Fibroblast of the aortic adventitia (primary cell): ENCODE measurements at regions not wholly inside any gene's neighbourhood (a gene's known extent, or its start where the extent isn't known, plus 50 kb on each side); places are given as distances from the start of the nearest gene placed in this dataset.
"Not testable (repeated sequence)": the region's sequence is repeated elsewhere in the genome, so short reads cannot be mapped to it uniquely, and the experiment has no call there.

ENCODE experiments used
- DNase-seq: peaks from one replicate; pipeline ENCODE4 v3.0.0-alpha.2; 2010; ENCODE audit warnings: low read depth
- H3K4me3 ChIP-seq: 2 replicates; pipeline ENCODE4 v1.5.1; 2011; ENCODE audit warnings: low read depth, mild to moderate bottlenecking, control low read depth, low read length, moderate library complexity
- CTCF ChIP-seq: IDR thresholded peaks from 2 replicates; pipeline ENCODE4 v1.5.1; 2011; ENCODE audit warnings: mild to moderate bottlenecking, low read length, control low read depth, inconsistent platforms; ENCODE audit not compliant: insufficient read depth

GRCh38 chr17:30710276-30711088, 114.0 kb downstream of the CRLF3 start:
- not testable (repeated sequence) for DNase-seq

GRCh38 chr17:30709561-30710275, 114.8 kb downstream of the CRLF3 start:
- peak overlapping the region; percentile 79 for H3K4me3 ChIP-seq
- not testable (repeated sequence) for DNase-seq

More at GRCh38 chr17:30710276-30711088, 114.0 kb downstream of the CRLF3 start:
- peak overlapping the region; percentile 79 for H3K4me3 ChIP-seq

GRCh38 chr17:30709096-30709495, 115.4 kb downstream of the CRLF3 start:
- H3K4me3 ChIP-seq = peak overlapping the region; percentile 79
- DNase-seq = not testable (repeated sequence)

- DNase-seq = peak; percentile 95
- peak overlapping the region; percentile 79 for H3K4me3 ChIP-seq
Measured at GRCh38 chr17:30708241-30709078, 116.0 kb downstream of the CRLF3 start.

- DNase-seq = peak; percentile 71
- peak overlapping the region; percentile 79 for H3K4me3 ChIP-seq
Measured at GRCh38 chr17:30707724-30708240, 116.7 kb downstream of the CRLF3 start.

GRCh38 chr17:30706461-30707335, 117.8 kb downstream of the CRLF3 start:
- not testable (repeated sequence) for DNase-seq, H3K4me3 ChIP-seq

- H3K4me3 ChIP-seq = peak overlapping the region; percentile 9
- not testable (repeated sequence) for DNase-seq
Measured at GRCh38 chr17:30706004-30706403, 118.5 kb downstream of the CRLF3 start.

- no peak for DNase-seq
- no peak for TF ChIP-seq CTCF
- no peak overlapping the region for H3K4me3 ChIP-seq
Measured at GRCh38 chr17:30701498-30701989, 122.9 kb downstream of the CRLF3 start.

- not testable (repeated sequence) for H3K4me3 ChIP-seq, DNase-seq
Measured at GRCh38 chr17:30700833-30701232, 123.7 kb downstream of the CRLF3 start.

GRCh38 chr17:30697619-30698460, 126.7 kb downstream of the CRLF3 start:
- peak; percentile 80 for TF ChIP-seq CTCF
- peak overlapping the region; percentile 62 for H3K4me3 ChIP-seq
- DNase-seq = peak; percentile 52
